ENCODE measurements at regions not wholly inside any gene's neighbourhood (a gene's known extent, or its start where the extent isn't known, plus 50 kb on each side); places are given as distances from the start of the nearest gene placed in this dataset.
"Not testable (repeated sequence)": the region's sequence is repeated elsewhere in the genome, so short reads cannot be mapped to it uniquely, and the experiment has no call there.

DNA sequence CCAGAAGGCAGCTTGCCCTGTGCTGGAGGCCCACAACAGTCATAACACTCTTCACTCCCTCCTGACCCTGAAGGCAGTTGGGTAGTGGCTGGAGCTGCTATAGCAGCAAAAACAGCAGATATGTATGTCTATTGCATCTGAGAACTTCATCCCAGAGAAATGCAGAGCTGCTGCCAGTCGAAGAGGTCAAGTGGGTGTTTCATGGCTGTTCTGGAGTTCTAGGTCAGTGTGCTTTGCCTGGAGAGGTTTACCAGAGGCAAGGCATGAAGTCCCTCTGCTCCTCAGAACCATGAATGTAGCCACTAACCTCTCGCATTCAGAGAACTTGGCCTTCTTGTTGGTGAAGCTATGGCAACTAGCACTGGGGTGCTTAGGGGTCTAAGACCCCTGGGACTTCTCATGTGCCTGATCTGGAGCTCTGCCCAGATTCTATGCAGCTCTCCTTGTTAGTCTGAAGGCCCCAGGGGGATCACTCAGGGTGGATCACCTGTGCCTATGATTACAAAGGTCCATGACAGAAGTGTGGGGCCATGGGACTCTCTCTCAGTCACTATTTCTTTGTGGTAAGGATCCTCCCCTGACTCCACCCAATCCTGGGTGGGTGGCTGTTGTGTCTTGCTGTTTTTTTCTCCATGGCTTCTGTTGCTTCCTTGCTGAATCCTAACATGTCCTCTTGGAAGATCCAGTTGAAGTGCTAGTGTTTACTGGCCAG, 637.7 kb upstream of the TPTE start:
- intact Hi-C loops (cut with DNase I, micrococcal nuclease); DNase-seq; H3K4me3 Mint-ChIP-seq; POLR2A ChIA-PET; ATAC-seq (ENCODE audit: poor library complexity); H3K36me3 ChIP-seq (ENCODE audit: insufficient read depth, low read length); H3K27me3 Mint-ChIP-seq; H3K36me3 Mint-ChIP-seq (ENCODE audit: low read depth); H3K4me3 ChIP-seq (ENCODE audit: low read length); H3K4me1 ChIP-seq (ENCODE audit: insufficient read depth, low read length); H3K4me1 Mint-ChIP-seq (ENCODE audit: low read depth); CTCF ChIA-PET; H3K27ac Mint-ChIP-seq; H3K27ac ChIP-seq (ENCODE audit: low read depth in 1 of 2, low read length in 2 of 2); H3K27me3 ChIP-seq (ENCODE audit: control insufficient read depth in 1 of 2, insufficient read depth in 2 of 2, low read length in 2 of 2): not testable (repeated sequence)
- peaks cover 6 to 23% of the 10 kb centered on the region in 2 experiments for H3K9me3 ChIP-seq (ENCODE audit: control insufficient read depth in 1 of 2, insufficient read depth in 1 of 2, low read length in 2 of 2)
- H3K9me3 Mint-ChIP-seq, result peaks cover 11% of the 10 kb centered on the region

DNA sequence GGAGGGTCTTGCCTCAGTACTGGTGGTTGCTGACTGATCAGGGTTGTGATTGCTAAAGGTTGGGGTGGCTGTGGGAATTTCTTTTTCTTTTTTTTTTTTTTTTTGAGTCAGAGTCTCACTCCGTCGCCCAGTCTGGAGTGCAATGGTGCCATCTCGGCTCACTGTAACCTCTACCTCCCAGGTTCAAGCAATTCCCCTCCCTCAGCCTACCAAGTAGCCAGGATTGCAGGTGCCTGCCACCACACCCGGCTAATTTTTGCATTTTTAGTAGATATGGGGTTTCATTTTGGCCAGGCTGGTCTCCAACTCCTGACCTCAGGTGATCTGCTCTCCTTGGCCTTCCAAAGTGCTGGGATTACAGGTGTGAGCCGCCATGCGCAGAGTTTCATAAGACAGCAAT, 632.9 kb upstream of the TPTE start:
- H3K27me3 ChIP-seq (ENCODE audit: control insufficient read depth in 1 of 2, insufficient read depth in 2 of 2, low read length in 2 of 2); H3K4me1 Mint-ChIP-seq (ENCODE audit: low read depth); ATAC-seq (ENCODE audit: poor library complexity); H3K27me3 Mint-ChIP-seq; DNase-seq; H3K27ac Mint-ChIP-seq; H3K27ac ChIP-seq (ENCODE audit: low read depth in 1 of 2, low read length in 2 of 2); H3K36me3 Mint-ChIP-seq (ENCODE audit: low read depth); H3K4me3 Mint-ChIP-seq; H3K4me1 ChIP-seq (ENCODE audit: insufficient read depth, low read length); H3K36me3 ChIP-seq (ENCODE audit: insufficient read depth, low read length); POLR2A ChIA-PET; intact Hi-C loops (cut with DNase I, micrococcal nuclease); H3K4me3 ChIP-seq (ENCODE audit: low read length); CTCF ChIA-PET: not testable (repeated sequence)
- H3K9me3 ChIP-seq (ENCODE audit: control insufficient read depth in 1 of 2, insufficient read depth in 1 of 2, low read length in 2 of 2), result peaks cover 4 to 10% of the 10 kb centered on the region in 2 experiments
- peaks cover 13% of the 10 kb centered on the region for H3K9me3 Mint-ChIP-seq

DNA sequence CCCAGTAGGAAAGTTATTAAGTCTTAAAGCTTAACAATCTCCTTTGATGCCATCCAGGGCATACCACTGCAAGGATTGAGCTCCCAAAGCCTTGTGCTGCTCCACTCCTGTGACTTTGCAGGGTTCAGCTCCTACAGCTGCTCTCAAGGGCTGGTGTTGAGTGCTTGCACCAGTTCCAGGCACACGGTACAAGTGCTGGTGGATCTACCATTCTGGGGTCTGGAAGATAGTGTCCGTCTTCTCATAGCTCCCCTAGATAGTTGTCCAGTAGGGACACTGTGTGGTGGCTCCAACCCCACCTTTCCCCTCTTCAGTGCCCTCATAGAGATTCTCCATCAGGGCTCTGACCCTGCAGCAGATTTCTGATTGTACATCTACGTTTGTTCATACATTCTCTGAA, 617.8 kb upstream of the TPTE start:
- H3K4me1 Mint-ChIP-seq (ENCODE audit: low read depth); H3K4me3 ChIP-seq (ENCODE audit: low read length); H3K9me3 Mint-ChIP-seq; DNase-seq; H3K4me3 Mint-ChIP-seq; CTCF ChIA-PET; POLR2A ChIA-PET; H3K36me3 Mint-ChIP-seq (ENCODE audit: low read depth); H3K27me3 ChIP-seq (ENCODE audit: control insufficient read depth in 1 of 2, insufficient read depth in 2 of 2, low read length in 2 of 2); intact Hi-C loops (cut with DNase I, micrococcal nuclease); H3K4me1 ChIP-seq (ENCODE audit: insufficient read depth, low read length); H3K9me3 ChIP-seq (ENCODE audit: control insufficient read depth in 1 of 2, insufficient read depth in 1 of 2, low read length in 2 of 2); H3K27ac Mint-ChIP-seq; ATAC-seq (ENCODE audit: poor library complexity); H3K36me3 ChIP-seq (ENCODE audit: insufficient read depth, low read length); H3K27ac ChIP-seq (ENCODE audit: low read depth in 1 of 2, low read length in 2 of 2); H3K27me3 Mint-ChIP-seq: not testable (repeated sequence)

DNA sequence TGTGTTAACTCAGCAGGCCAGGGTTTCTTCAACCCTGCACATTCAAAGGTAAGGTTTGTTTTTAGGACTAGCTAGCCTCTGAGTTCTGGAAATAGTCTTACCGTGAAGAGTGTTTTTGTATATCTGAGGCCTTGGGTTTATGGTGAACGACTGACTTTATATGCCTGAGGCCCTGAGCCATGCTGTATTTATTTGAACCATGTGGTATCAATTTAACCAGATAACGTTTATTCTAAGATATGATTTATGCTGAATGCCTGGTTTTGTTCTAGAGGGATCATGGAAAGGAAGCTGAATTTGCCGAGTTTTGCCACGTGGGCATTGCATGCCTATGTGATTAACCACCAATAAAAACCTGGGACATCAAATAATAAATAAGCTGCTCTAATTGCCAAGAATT, 607.2 kb upstream of the TPTE start:
- H3K4me1 Mint-ChIP-seq (ENCODE audit: low read depth); ATAC-seq (ENCODE audit: poor library complexity); H3K36me3 Mint-ChIP-seq (ENCODE audit: low read depth); H3K4me3 ChIP-seq (ENCODE audit: low read length); CTCF ChIA-PET; H3K36me3 ChIP-seq (ENCODE audit: insufficient read depth, low read length); H3K27ac ChIP-seq (ENCODE audit: low read depth in 1 of 2, low read length in 2 of 2); H3K4me1 ChIP-seq (ENCODE audit: insufficient read depth, low read length); H3K9me3 ChIP-seq (ENCODE audit: control insufficient read depth in 1 of 2, insufficient read depth in 1 of 2, low read length in 2 of 2); DNase-seq; H3K4me3 Mint-ChIP-seq; H3K27me3 ChIP-seq (ENCODE audit: control insufficient read depth in 1 of 2, insufficient read depth in 2 of 2, low read length in 2 of 2); POLR2A ChIA-PET; H3K27me3 Mint-ChIP-seq; H3K27ac Mint-ChIP-seq; intact Hi-C loops (cut with DNase I, micrococcal nuclease): not testable (repeated sequence)
- H3K9me3 Mint-ChIP-seq, result peaks cover 16% of the 10 kb centered on the region

DNA sequence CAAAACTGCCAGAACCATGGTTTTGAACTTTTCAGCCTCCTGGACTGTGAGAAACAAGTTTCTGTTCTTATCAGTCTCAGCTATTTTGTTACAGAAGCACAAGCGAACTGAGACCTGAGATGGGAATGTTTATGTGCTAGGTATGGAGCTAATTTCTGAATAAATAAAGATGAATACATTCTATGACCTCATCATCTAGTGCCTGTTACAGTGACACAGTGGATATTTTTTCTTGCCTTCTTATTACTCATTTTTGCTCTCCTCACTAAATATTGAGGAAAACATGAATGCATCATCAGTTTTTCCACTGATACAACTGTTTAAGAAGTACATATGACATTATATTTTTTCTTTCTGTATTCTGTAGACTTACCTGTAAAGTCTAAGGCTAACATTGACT, 601.9 kb upstream of the TPTE start:
- H3K27me3 ChIP-seq (ENCODE audit: control insufficient read depth in 1 of 2, insufficient read depth in 2 of 2, low read length in 2 of 2), result not testable (repeated sequence)

GRCh38 chr21:9943639-9944038, 577.7 kb upstream of the TPTE start:
- ATAC-seq (ENCODE audit: poor library complexity); H3K27ac ChIP-seq (ENCODE audit: low read depth in 1 of 2, low read length in 2 of 2); H3K27me3 ChIP-seq (ENCODE audit: control insufficient read depth in 1 of 2, insufficient read depth in 2 of 2, low read length in 2 of 2); POLR2A ChIA-PET; H3K4me3 ChIP-seq (ENCODE audit: low read length); DNase-seq; H3K27me3 Mint-ChIP-seq; CTCF ChIA-PET; H3K4me3 Mint-ChIP-seq; H3K36me3 Mint-ChIP-seq (ENCODE audit: low read depth); intact Hi-C loops (cut with DNase I, micrococcal nuclease); H3K36me3 ChIP-seq (ENCODE audit: insufficient read depth, low read length); H3K4me1 ChIP-seq (ENCODE audit: insufficient read depth, low read length); H3K4me1 Mint-ChIP-seq (ENCODE audit: low read depth); H3K9me3 Mint-ChIP-seq; H3K27ac Mint-ChIP-seq: not testable (repeated sequence)
- H3K9me3 ChIP-seq (ENCODE audit: control insufficient read depth in 1 of 2, insufficient read depth in 1 of 2, low read length in 2 of 2), result peaks cover 6 to 28% of the 10 kb centered on the region in 2 experiments

More for the DNA sequence above, 601.9 kb upstream of the TPTE start:
- H3K9me3 ChIP-seq (ENCODE audit: control insufficient read depth in 1 of 2, insufficient read depth in 1 of 2, low read length in 2 of 2); H3K9me3 Mint-ChIP-seq; H3K4me1 ChIP-seq (ENCODE audit: insufficient read depth, low read length); H3K36me3 Mint-ChIP-seq (ENCODE audit: low read depth); ATAC-seq (ENCODE audit: poor library complexity); DNase-seq; H3K4me1 Mint-ChIP-seq (ENCODE audit: low read depth); POLR2A ChIA-PET; intact Hi-C loops (cut with DNase I, micrococcal nuclease); CTCF ChIA-PET; H3K36me3 ChIP-seq (ENCODE audit: insufficient read depth, low read length); H3K27me3 Mint-ChIP-seq; H3K4me3 Mint-ChIP-seq; H3K27ac Mint-ChIP-seq; H3K4me3 ChIP-seq (ENCODE audit: low read length); H3K27ac ChIP-seq (ENCODE audit: low read depth in 1 of 2, low read length in 2 of 2): not testable (repeated sequence)

GRCh38 chr21:9946057-9946456, 575.3 kb upstream of the TPTE start:
- H3K27me3 Mint-ChIP-seq; H3K27me3 ChIP-seq (ENCODE audit: control insufficient read depth in 1 of 2, insufficient read depth in 2 of 2, low read length in 2 of 2); ATAC-seq (ENCODE audit: poor library complexity); H3K27ac ChIP-seq (ENCODE audit: low read depth in 1 of 2, low read length in 2 of 2); H3K4me3 Mint-ChIP-seq; CTCF ChIA-PET; DNase-seq; H3K4me1 Mint-ChIP-seq (ENCODE audit: low read depth); H3K9me3 Mint-ChIP-seq; H3K36me3 ChIP-seq (ENCODE audit: insufficient read depth, low read length); POLR2A ChIA-PET; H3K4me3 ChIP-seq (ENCODE audit: low read length); intact Hi-C loops (cut with DNase I, micrococcal nuclease); H3K4me1 ChIP-seq (ENCODE audit: insufficient read depth, low read length); H3K27ac Mint-ChIP-seq; H3K36me3 Mint-ChIP-seq (ENCODE audit: low read depth): not testable (repeated sequence)
- H3K9me3 ChIP-seq (ENCODE audit: control insufficient read depth in 1 of 2, insufficient read depth in 1 of 2, low read length in 2 of 2), result peaks cover 15 to 28% of the 10 kb centered on the region in 2 experiments
